OCI-LY7 (cell line): ENCODE measurements at regions not wholly inside any gene's neighbourhood (a gene's known extent, or its start where the extent isn't known, plus 50 kb on each side); places are given as distances from the start of the nearest gene placed in this dataset.

Experiments used
- BruUV-seq: library from RNA; stranded (reverse); fragments of 400-500 nt; replicated peaks from 2 replicates; lab custom pipeline; 2021; lab: Mats Ljungman, UMichigan
- CTCF ChIA-PET: fragments of 300-600 bp; sonication (Branson Sonifier 250); formaldehyde crosslinking; loops from one replicate; lab custom pipeline; 2022; ENCODE audit warnings: antibody characterized with exemption; ENCODE audit not compliant: unreplicated experiment; lab: Charles Lee
- POLR2A ChIA-PET: fragments of 300-600 bp; sonication (Branson Sonifier 250); formaldehyde crosslinking; loops from one replicate; lab custom pipeline; 2022; ENCODE audit warnings: antibody characterized with exemption; lab: Charles Lee
- DNase-seq: peaks from one replicate; pipeline ENCODE4 v3.0.0-alpha.2; 2015; ENCODE audit warnings: low spot score
- H2AFZ ChIP-seq: fragments of 200-600 bp; sonication (generic), shearing (Covaris generic); 2 replicates; pipeline ENCODE4 v1.6.1; 2014; ENCODE audit warnings: mild to moderate bottlenecking, antibody characterized with exemption, low read length, moderate library complexity
- H3K27ac ChIP-seq: fragments of 200-600 bp; sonication (generic); 2 replicates; pipeline ENCODE4 v1.5.1; 2014; ENCODE audit warnings: mixed run types, low read depth, mild to moderate bottlenecking, moderate library complexity, low read length, inconsistent platforms; ENCODE audit not compliant: poor library complexity, severe bottlenecking
- H3K36me3 ChIP-seq: fragments of 200-600 bp; sonication (generic); 2 replicates; pipeline ENCODE4 v1.6.1; 2014; ENCODE audit warnings: mild to moderate bottlenecking, antibody characterized with exemption, low read length, moderate library complexity, mixed read lengths; ENCODE audit not compliant: insufficient read depth
- H3K4me1 ChIP-seq: fragments of 200-600 bp; sonication (generic); 2 replicates; pipeline ENCODE4 v1.5.1; 2014; ENCODE audit warnings: mild to moderate bottlenecking, low read length; ENCODE audit not compliant: insufficient read depth, poor library complexity, severe bottlenecking
- H3K4me2 ChIP-seq: fragments of 200-600 bp; sonication (generic); 2 replicates; pipeline ENCODE4 v1.6.1; 2014; ENCODE audit warnings: mild to moderate bottlenecking, low read length
- H3K4me3 ChIP-seq: fragments of 200-600 bp; sonication (generic); 2 replicates; pipeline ENCODE4 v1.5.1; 2014; ENCODE audit warnings: mild to moderate bottlenecking, low read depth, low read length; ENCODE audit not compliant: poor library complexity, severe bottlenecking
- H3K79me2 ChIP-seq: fragments of 200-600 bp; sonication (generic); 2 replicates; pipeline ENCODE4 v1.6.1; 2016; ENCODE audit warnings: low read depth, mild to moderate bottlenecking, low read length, moderate library complexity, mixed read lengths; ENCODE audit not compliant: insufficient read depth
- H3K9me2 ChIP-seq: fragments of 200-600 bp; sonication (generic); 2 replicates; pipeline ENCODE4 v1.6.1; 2016; ENCODE audit warnings: mild to moderate bottlenecking, low read length, mixed read lengths; ENCODE audit not compliant: insufficient read depth
- H3K9me3 ChIP-seq: fragments of 200-600 bp; sonication (generic); 2 replicates; pipeline ENCODE4 v1.6.1; 2014; ENCODE audit warnings: mild to moderate bottlenecking, mixed run types, low read length, mixed read lengths
- H4K20me1 ChIP-seq: fragments of 200-600 bp; sonication (generic); 2 replicates; pipeline ENCODE4 v1.6.1; 2014; ENCODE audit warnings: mild to moderate bottlenecking, antibody characterized with exemption, low read length, moderate library complexity, mixed read lengths; ENCODE audit not compliant: insufficient read depth
- EZH2phosphoT487 ChIP-seq: fragments of 200-600 bp; sonication (generic); IDR thresholded peaks from 2 replicates; pipeline ENCODE4 v1.6.1; 2018; ENCODE audit warnings: low read depth, borderline replicate concordance, mild to moderate bottlenecking, mixed run types, antibody characterized with exemption, low read length, moderate library complexity, mixed read lengths
- intact Hi-C: fragments of 100-400 bp; cut with micrococcal nuclease; formaldehyde crosslinking; loops from one replicate; pipeline ENCODE4 v1.10.0; 2022; ENCODE audit not compliant: unreplicated experiment
- TF ChIP-seq, protein P1 (sequence below): fragments of 200-600 bp; sonication (generic); conservative IDR thresholded peaks from 2 replicates; pipeline ENCODE4 v1.5.1; 2014; ENCODE audit warnings: mild to moderate bottlenecking, antibody characterized with exemption, low read length, moderate library complexity, mixed read lengths

DNA sequence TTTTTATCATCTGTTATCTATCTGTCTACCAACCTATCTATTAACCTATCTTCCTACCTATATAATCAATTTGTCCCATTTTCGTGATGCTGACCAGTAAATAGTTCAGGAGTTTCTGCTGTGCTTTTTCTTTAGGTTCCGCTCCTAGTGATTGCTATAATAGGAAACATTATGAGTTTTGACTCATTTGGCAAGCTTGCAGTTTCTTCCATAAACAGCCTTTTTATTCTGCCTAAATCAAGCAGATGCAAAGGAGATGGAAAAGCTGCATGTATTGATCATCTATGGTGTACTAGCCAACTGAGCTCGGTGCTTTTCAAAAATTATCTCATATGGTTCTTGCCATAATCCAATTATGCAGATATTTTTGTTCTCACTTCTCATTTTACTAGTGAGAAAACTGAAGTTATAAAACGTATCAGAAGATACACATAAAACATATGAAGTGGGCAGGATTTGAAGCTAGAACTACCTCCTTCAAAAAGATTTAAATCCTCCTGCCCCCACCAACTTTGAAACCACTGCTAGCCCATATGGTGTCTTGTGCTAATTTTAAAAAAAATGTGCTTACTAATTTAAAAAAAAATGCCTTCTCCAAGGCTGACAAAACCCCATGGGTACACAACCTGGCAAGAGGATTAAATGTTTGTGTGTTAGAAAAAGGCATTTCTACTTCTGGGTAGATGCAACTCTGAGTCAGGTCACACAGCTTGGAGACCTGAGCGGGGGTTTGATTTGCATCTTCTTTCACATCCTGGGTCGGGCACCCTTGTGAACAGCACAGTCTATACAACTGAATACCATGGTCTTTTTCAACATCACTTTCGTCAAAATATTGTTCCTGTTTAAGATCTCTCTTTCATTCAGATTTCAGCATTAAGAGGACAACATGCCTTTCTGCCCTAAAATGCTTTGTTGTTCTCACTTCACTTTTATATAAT is 267.0 kb downstream of the CHL1 start:
- intact Hi-C loops = no loop called here
- no peaks in the 10 kb centered on the region for H3K36me3 ChIP-seq
- H2AFZ ChIP-seq = peak overlapping the region; percentile 52
- no peaks in the 10 kb centered on the region for H3K9me3 ChIP-seq
- peaks cover 21% of the 10 kb centered on the region for H3K4me1 ChIP-seq
- ChIA-PET POLR2A (interaction anchor here (0.6 to 1.3 kb wide), 4 partner anchors 8 to 891 kb away, joined by 3 to 5 read pairs (median 4); no protein-coding TSS in a partner anchor), CTCF (no interaction called here)
- TF ChIP-seq EZH2phosphoT487 = no peak
- TF ChIP-seq, protein P1, sequence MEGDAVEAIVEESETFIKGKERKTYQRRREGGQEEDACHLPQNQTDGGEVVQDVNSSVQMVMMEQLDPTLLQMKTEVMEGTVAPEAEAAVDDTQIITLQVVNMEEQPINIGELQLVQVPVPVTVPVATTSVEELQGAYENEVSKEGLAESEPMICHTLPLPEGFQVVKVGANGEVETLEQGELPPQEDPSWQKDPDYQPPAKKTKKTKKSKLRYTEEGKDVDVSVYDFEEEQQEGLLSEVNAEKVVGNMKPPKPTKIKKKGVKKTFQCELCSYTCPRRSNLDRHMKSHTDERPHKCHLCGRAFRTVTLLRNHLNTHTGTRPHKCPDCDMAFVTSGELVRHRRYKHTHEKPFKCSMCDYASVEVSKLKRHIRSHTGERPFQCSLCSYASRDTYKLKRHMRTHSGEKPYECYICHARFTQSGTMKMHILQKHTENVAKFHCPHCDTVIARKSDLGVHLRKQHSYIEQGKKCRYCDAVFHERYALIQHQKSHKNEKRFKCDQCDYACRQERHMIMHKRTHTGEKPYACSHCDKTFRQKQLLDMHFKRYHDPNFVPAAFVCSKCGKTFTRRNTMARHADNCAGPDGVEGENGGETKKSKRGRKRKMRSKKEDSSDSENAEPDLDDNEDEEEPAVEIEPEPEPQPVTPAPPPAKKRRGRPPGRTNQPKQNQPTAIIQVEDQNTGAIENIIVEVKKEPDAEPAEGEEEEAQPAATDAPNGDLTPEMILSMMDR = no peak
- BruUV-seq = no TSS peak
- H3K9me2 ChIP-seq = no peaks in the 10 kb centered on the region; the same call in 1 of the 2 replicates
- no peaks in the 10 kb centered on the region for H4K20me1 ChIP-seq
- H3K79me2 ChIP-seq = no peaks in the 10 kb centered on the region
- peak overlapping the region; percentile 38 for H3K27ac ChIP-seq
- H3K4me2 ChIP-seq = peak overlapping the region; percentile 60
- peak overlapping the region; percentile 4 for H3K4me3 ChIP-seq
- peak; percentile 73 for DNase-seq

DNA sequence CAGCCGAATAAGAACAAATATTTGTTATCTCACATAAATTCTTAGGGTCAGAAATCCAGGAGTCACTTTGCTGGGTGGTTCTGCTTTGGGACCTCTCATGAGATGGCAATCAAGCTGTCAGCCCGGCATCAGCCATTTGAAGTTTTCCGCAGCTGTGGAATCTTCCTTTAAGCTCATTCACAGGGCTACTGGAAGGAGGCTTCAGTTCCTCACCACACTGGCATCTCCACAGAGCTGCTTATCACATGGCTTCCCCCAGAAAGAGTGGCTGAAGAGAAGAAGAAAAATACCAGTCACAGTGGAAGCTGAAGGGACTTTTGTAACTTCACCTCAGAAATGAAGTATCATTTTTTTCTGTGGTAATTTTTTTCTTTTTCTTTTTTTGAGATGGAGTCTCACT is 267.7 kb downstream of the CHL1 start:
- TF ChIP-seq EZH2phosphoT487 = no peak
- peak overlapping the region; percentile 52; the same call in 1 of the 2 replicates for H2AFZ ChIP-seq
- no peaks in the 10 kb centered on the region for H3K9me3 ChIP-seq
- H3K4me1 ChIP-seq = peaks cover 21% of the 10 kb centered on the region
- no peaks in the 10 kb centered on the region for H3K36me3 ChIP-seq
- no peaks in the 10 kb centered on the region for H3K79me2 ChIP-seq
- intact Hi-C loops = no loop called here
- H3K9me2 ChIP-seq = no peaks in the 10 kb centered on the region; the same call in 1 of the 2 replicates
- H3K4me2 ChIP-seq = peak overlapping the region; percentile 60
- H3K4me3 ChIP-seq = no peak overlapping the region
- peak; percentile 24 for DNase-seq
- H4K20me1 ChIP-seq = no peaks in the 10 kb centered on the region
- peak overlapping the region; percentile 38 for H3K27ac ChIP-seq
- ChIA-PET POLR2A (interaction anchor here (0.8 kb wide), 1 partner anchor 9 kb away, joined by 4 read pairs; no protein-coding TSS in a partner anchor), CTCF (no interaction called here)
- no TSS peak for BruUV-seq

DNA sequence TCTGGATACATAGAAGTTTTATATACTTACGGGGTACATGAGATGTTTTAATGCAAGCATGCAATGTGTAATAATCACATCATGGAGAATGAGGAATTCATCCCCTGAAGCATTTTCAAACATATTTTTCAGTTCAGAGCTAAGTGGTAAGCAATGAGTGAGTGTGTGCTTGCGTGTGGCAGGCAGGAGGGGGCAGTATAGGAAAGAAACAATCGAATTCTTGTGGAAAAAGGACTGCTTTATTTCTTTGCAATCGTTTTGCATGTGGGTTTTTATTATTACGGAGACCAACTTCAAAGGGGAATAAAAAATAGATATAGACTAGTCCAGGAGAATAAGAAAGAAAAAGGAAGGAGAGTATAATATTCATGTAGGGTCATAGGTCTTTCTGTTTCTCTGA is 271.6 kb downstream of the CHL1 start:
- H3K9me3 ChIP-seq = no peaks in the 10 kb centered on the region
- H3K4me2 ChIP-seq = no peak overlapping the region
- H3K79me2 ChIP-seq = no peaks in the 10 kb centered on the region
- TF ChIP-seq, protein P1 = peak; percentile 82
- TF ChIP-seq EZH2phosphoT487 = no peak
- no peak overlapping the region for H3K4me3 ChIP-seq
- H3K4me1 ChIP-seq = peaks cover 14% of the 10 kb centered on the region
- no peaks in the 10 kb centered on the region for H3K36me3 ChIP-seq
- intact Hi-C loops = no loop called here
- BruUV-seq = no TSS peak
- no peak overlapping the region for H3K27ac ChIP-seq
- peak overlapping the region; percentile 6; the same call in 1 of the 2 replicates for H2AFZ ChIP-seq
- DNase-seq = peak; percentile 24
- H4K20me1 ChIP-seq = no peaks in the 10 kb centered on the region
- no peaks in the 10 kb centered on the region; the same call in 1 of the 2 replicates for H3K9me2 ChIP-seq
- ChIA-PET POLR2A (no interaction called here), CTCF (no interaction called here)
